22Rv1 (cell line): ENCODE measurements at regions not wholly inside any gene's neighbourhood (a gene's known extent, or its start where the extent isn't known, plus 50 kb on each side); places are given as distances from the start of the nearest gene placed in this dataset.

Source experiments
- ZFX ChIP-seq: fragments of 450-650 bp; IDR thresholded peaks from 2 replicates; pipeline ENCODE4 v1.6.1; 2017; ENCODE audit warnings: antibody characterized with exemption, borderline replicate concordance
- TF ChIP-seq, protein P1 (sequence below): fragments of 450-650 bp; IDR thresholded peaks from 2 replicates; pipeline ENCODE4 v1.5.1; 2017; ENCODE audit warnings: mild to moderate bottlenecking

DNA sequence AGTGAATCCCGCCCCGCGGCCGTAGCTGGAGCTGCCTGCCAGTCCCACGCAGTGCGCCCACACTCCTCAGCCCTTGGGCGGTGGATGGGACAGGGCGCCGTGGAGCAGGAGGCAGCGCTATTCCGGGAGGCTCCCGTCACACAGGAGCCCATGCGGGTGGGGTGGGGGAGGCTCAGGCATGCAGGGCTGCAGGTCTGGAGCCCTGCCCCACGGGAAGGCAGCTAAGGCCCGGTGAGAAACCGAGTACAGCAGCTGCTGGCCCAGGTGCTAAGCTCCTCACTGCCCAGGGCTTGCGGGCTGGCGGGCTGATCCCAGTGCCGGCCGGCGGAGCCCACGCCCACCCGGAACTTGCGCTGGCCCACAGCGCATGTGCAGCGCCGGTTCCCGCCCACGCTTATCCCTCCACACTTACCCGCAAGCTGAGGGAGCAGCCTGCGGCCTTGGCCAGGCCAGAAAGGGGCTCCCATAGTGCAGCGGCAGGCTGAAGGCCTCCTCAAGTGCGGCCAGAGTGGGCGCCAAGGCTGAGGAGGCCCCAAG lies 1152.8 kb upstream of the CELF4 start:
- TF ChIP-seq, protein P1, sequence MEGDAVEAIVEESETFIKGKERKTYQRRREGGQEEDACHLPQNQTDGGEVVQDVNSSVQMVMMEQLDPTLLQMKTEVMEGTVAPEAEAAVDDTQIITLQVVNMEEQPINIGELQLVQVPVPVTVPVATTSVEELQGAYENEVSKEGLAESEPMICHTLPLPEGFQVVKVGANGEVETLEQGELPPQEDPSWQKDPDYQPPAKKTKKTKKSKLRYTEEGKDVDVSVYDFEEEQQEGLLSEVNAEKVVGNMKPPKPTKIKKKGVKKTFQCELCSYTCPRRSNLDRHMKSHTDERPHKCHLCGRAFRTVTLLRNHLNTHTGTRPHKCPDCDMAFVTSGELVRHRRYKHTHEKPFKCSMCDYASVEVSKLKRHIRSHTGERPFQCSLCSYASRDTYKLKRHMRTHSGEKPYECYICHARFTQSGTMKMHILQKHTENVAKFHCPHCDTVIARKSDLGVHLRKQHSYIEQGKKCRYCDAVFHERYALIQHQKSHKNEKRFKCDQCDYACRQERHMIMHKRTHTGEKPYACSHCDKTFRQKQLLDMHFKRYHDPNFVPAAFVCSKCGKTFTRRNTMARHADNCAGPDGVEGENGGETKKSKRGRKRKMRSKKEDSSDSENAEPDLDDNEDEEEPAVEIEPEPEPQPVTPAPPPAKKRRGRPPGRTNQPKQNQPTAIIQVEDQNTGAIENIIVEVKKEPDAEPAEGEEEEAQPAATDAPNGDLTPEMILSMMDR, result no peak
- TF ChIP-seq ZFX, result no peak
